HEK293 (cell line): ENCODE measurements at regions not wholly inside any gene's neighbourhood (a gene's known extent, or its start where the extent isn't known, plus 50 kb on each side); places are given as distances from the start of the nearest gene placed in this dataset.

Experiments
- CTCF ChIA-PET: fragments of 350-600 bp; formaldehyde crosslinking; extraction: SDS; loops from one replicate; lab custom pipeline; 2021; ENCODE audit warnings: antibody characterized with exemption; lab: Yijun Ruan, JAX
- POLR2A ChIA-PET: fragments of 300-600 bp; formaldehyde crosslinking; extraction: SDS; loops from one replicate; lab custom pipeline; 2020; ENCODE audit warnings: antibody characterized with exemption, inconsistent platforms; lab: Yijun Ruan, JAX
- H3K27ac ChIP-seq: fragments of 200-500 bp; sonication (Bioruptor generic); 2 replicates; pipeline ENCODE4 v1.5.1; 2014; ENCODE audit warnings: low read depth, low read length, control low read depth, inconsistent platforms; ENCODE audit errors: extremely low read depth
- H3K36me3 ChIP-seq, 2 experiments: fragments of 200-500 bp in 1 of 2; sonication (Bioruptor generic) in 1 of 2; 1 replicate in 1 of 2; 2 replicates in 1 of 2; pipeline ENCODE4 v1.5.1; 2014 to 2017; ENCODE audit warnings: inconsistent platforms in 2 of 2, low read length in 2 of 2; ENCODE audit not compliant: control insufficient read depth in 2 of 2, insufficient read depth in 1 of 2
- H3K4me1 ChIP-seq: fragments of 200-500 bp; sonication (Bioruptor generic); 2 replicates; pipeline ENCODE4 v1.5.1; 2014; ENCODE audit warnings: mild to moderate bottlenecking, low read length, inconsistent platforms; ENCODE audit not compliant: control insufficient read depth, insufficient read depth
- H3K4me3 ChIP-seq: 2 replicates; pipeline ENCODE4 v1.5.1; 2011; ENCODE audit warnings: low read depth, mild to moderate bottlenecking, control low read depth, low read length, moderate library complexity
- H3K9me3 ChIP-seq: fragments of 200-500 bp; sonication (Bioruptor generic); 2 replicates; pipeline ENCODE4 v1.5.1; 2014; ENCODE audit warnings: low read depth, low read length, inconsistent platforms; ENCODE audit not compliant: control insufficient read depth, insufficient read depth
- HOXC10 ChIP-seq: sonication (generic); formaldehyde crosslinking; IDR thresholded peaks from 2 replicates; pipeline ENCODE4 v1.8.1; 2023; ENCODE audit warnings: mild to moderate bottlenecking, missing genetic modification reagents
- IKZF3 ChIP-seq: fragments of 450-650 bp; IDR thresholded peaks from 2 replicates; pipeline ENCODE4 v1.5.0; 2018; ENCODE audit warnings: missing biosample characterization, mild to moderate bottlenecking, missing genetic modification characterization, moderate library complexity
- KLF9 ChIP-seq: fragments of 450-650 bp; formaldehyde crosslinking; IDR thresholded peaks from 2 replicates; pipeline ENCODE4 v1.5.1; 2016; ENCODE audit warnings: missing biosample characterization, missing genetic modification characterization, low read depth
- TCF7L2 ChIP-seq: IDR thresholded peaks from 2 replicates; pipeline ENCODE4 v1.6.1; 2011; ENCODE audit warnings: low read depth, mild to moderate bottlenecking, inconsistent platforms, low read length, moderate library complexity, borderline replicate concordance
- ZBTB17 ChIP-seq: fragments of 450-650 bp; formaldehyde crosslinking; IDR thresholded peaks from 2 replicates; pipeline ENCODE4 v1.5.1; 2016; ENCODE audit warnings: missing biosample characterization, missing genetic modification characterization
- ZFP69B ChIP-seq: fragments of 450-650 bp; formaldehyde crosslinking; IDR thresholded peaks from 2 replicates; pipeline ENCODE4 v1.5.1; 2016; ENCODE audit warnings: missing biosample characterization, missing genetic modification characterization
- ZNF138 ChIP-seq: fragments of 450-650 bp; formaldehyde crosslinking; IDR thresholded peaks from 2 replicates; pipeline ENCODE4 v1.5.1; 2016; ENCODE audit warnings: missing biosample characterization, missing genetic modification characterization, borderline replicate concordance
- ZNF2 ChIP-seq: fragments of 450-650 bp; formaldehyde crosslinking; IDR thresholded peaks from 2 replicates; pipeline ENCODE4 v1.5.1; 2016; ENCODE audit warnings: missing biosample characterization, missing genetic modification characterization
- ZNF214 ChIP-seq: fragments of 450-650 bp; formaldehyde crosslinking; IDR thresholded peaks from 2 replicates; pipeline ENCODE4 v1.5.1; 2017; ENCODE audit warnings: missing biosample characterization, mild to moderate bottlenecking, missing genetic modification characterization, borderline replicate concordance
- ZNF221 ChIP-seq: fragments of 450-650 bp; formaldehyde crosslinking; IDR thresholded peaks from 2 replicates; pipeline ENCODE4 v1.5.1; 2017; ENCODE audit warnings: missing biosample characterization, missing genetic modification characterization, borderline replicate concordance
- ZNF302 ChIP-seq: fragments of 450-650 bp; formaldehyde crosslinking; IDR thresholded peaks from 2 replicates; pipeline ENCODE4 v1.5.1; 2016; ENCODE audit warnings: missing biosample characterization, missing genetic modification characterization, low read depth
- ZNF335 ChIP-seq: fragments of 450-650 bp; formaldehyde crosslinking; conservative IDR thresholded peaks from 2 replicates; pipeline ENCODE4 v1.5.1; 2016; ENCODE audit warnings: missing biosample characterization, missing genetic modification characterization
- ZNF426 ChIP-seq: fragments of 450-650 bp; formaldehyde crosslinking; IDR thresholded peaks from 2 replicates; pipeline ENCODE4 v1.5.1; 2017; ENCODE audit warnings: missing biosample characterization, missing genetic modification characterization, mild to moderate bottlenecking, inconsistent platforms, moderate library complexity
- ZNF433 ChIP-seq: fragments of 450-650 bp; formaldehyde crosslinking; IDR thresholded peaks from 2 replicates; pipeline ENCODE4 v1.5.1; 2016; ENCODE audit warnings: missing biosample characterization, missing genetic modification characterization, low read depth
- ZNF48 ChIP-seq: fragments of 450-650 bp; formaldehyde crosslinking; IDR thresholded peaks from 2 replicates; pipeline ENCODE4 v1.5.1; 2016; ENCODE audit warnings: missing biosample characterization, missing genetic modification characterization
- ZNF555 ChIP-seq: fragments of 450-650 bp; formaldehyde crosslinking; conservative IDR thresholded peaks from 2 replicates; pipeline ENCODE4 v1.5.1; 2017; ENCODE audit warnings: missing biosample characterization, mild to moderate bottlenecking, missing genetic modification characterization, inconsistent platforms
- ZNF621 ChIP-seq: fragments of 450-650 bp; formaldehyde crosslinking; IDR thresholded peaks from 2 replicates; pipeline ENCODE4 v1.5.1; 2017; ENCODE audit warnings: missing biosample characterization, missing genetic modification characterization
- ZNF626 ChIP-seq: fragments of 450-650 bp; sonication (Bioruptor Pico); formaldehyde crosslinking; IDR thresholded peaks from 2 replicates; pipeline ENCODE4 v1.5.1; 2018; ENCODE audit warnings: missing biosample characterization, missing genetic modification characterization, inconsistent platforms
- ZNF664 ChIP-seq: fragments of 450-650 bp; formaldehyde crosslinking; IDR thresholded peaks from 2 replicates; pipeline ENCODE4 v1.5.1; 2016; ENCODE audit warnings: missing biosample characterization, missing genetic modification characterization
- ZNF707 ChIP-seq: fragments of 450-650 bp; formaldehyde crosslinking; IDR thresholded peaks from 2 replicates; pipeline ENCODE4 v1.5.1; 2016; ENCODE audit warnings: missing biosample characterization, missing genetic modification characterization
- TF ChIP-seq, protein P1 (sequence below): IDR thresholded peaks from 2 replicates; pipeline ENCODE4 v1.6.1; 2011; ENCODE audit warnings: mild to moderate bottlenecking, low read depth, low read length, borderline replicate concordance
- TF ChIP-seq, protein P2 (sequence below): fragments of 450-650 bp; formaldehyde crosslinking; IDR thresholded peaks from 2 replicates; pipeline ENCODE4 v1.5.1; 2017; ENCODE audit warnings: missing biosample characterization, missing genetic modification characterization
- TF ChIP-seq, protein P3 (sequence below): fragments of 450-650 bp; formaldehyde crosslinking; IDR thresholded peaks from 2 replicates; pipeline ENCODE4 v1.5.1; 2016; ENCODE audit warnings: missing biosample characterization, missing genetic modification characterization, borderline replicate concordance
- TF ChIP-seq, protein P4 (sequence below): fragments of 450-650 bp; formaldehyde crosslinking; IDR thresholded peaks from 2 replicates; pipeline ENCODE4 v1.5.1; 2016; ENCODE audit warnings: missing biosample characterization, missing genetic modification characterization

DNA sequence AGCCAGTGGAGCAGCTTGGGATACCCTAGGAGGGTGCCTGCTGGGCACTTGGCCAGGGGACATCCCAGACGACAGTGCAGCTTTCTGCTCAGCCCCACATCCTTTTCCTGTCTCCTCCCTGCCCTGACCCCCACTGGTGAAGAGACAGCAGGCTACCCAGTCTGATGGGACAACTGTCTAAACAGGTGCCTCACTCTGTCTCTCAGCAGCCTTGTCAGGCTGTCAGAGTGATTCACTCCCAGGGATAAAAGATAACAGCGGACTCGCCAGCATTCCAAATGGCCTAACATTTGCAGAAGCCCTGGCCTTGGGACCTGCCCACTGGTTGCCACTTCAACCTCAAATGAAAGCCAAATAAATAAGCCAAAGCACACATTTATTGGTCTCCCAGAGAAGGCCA lies 318.6 kb upstream of the PLET1 start:
- no peaks in the 10 kb centered on the region for H3K9me3 ChIP-seq
- TF ChIP-seq ZNF433 (no peak), KLF9 (no peak), IKZF3 (tag by site-specific recombination) (no peak), HOXC10 (no peak), ZNF621 (no peak), ZNF138 (tag by site-specific recombination) (no peak), ZNF302 (tag by site-specific recombination) (no peak), ZNF664 (tag by site-specific recombination) (no peak), ZBTB17 (no peak)
- TF ChIP-seq, protein P1, sequence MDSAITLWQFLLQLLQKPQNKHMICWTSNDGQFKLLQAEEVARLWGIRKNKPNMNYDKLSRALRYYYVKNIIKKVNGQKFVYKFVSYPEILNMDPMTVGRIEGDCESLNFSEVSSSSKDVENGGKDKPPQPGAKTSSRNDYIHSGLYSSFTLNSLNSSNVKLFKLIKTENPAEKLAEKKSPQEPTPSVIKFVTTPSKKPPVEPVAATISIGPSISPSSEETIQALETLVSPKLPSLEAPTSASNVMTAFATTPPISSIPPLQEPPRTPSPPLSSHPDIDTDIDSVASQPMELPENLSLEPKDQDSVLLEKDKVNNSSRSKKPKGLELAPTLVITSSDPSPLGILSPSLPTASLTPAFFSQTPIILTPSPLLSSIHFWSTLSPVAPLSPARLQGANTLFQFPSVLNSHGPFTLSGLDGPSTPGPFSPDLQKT, result no peak
- TF ChIP-seq, protein P2, sequence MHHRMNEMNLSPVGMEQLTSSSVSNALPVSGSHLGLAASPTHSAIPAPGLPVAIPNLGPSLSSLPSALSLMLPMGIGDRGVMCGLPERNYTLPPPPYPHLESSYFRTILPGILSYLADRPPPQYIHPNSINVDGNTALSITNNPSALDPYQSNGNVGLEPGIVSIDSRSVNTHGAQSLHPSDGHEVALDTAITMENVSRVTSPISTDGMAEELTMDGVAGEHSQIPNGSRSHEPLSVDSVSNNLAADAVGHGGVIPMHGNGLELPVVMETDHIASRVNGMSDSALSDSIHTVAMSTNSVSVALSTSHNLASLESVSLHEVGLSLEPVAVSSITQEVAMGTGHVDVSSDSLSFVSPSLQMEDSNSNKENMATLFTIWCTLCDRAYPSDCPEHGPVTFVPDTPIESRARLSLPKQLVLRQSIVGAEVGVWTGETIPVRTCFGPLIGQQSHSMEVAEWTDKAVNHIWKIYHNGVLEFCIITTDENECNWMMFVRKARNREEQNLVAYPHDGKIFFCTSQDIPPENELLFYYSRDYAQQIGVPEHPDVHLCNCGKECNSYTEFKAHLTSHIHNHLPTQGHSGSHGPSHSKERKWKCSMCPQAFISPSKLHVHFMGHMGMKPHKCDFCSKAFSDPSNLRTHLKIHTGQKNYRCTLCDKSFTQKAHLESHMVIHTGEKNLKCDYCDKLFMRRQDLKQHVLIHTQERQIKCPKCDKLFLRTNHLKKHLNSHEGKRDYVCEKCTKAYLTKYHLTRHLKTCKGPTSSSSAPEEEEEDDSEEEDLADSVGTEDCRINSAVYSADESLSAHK (tag by site-specific recombination), result no peak
- TF ChIP-seq, protein P3, sequence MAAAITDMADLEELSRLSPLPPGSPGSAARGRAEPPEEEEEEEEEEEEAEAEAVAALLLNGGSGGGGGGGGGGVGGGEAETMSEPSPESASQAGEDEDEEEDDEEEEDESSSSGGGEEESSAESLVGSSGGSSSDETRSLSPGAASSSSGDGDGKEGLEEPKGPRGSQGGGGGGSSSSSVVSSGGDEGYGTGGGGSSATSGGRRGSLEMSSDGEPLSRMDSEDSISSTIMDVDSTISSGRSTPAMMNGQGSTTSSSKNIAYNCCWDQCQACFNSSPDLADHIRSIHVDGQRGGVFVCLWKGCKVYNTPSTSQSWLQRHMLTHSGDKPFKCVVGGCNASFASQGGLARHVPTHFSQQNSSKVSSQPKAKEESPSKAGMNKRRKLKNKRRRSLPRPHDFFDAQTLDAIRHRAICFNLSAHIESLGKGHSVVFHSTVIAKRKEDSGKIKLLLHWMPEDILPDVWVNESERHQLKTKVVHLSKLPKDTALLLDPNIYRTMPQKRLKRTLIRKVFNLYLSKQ (tag by site-specific recombination), result no peak
- TF ChIP-seq, protein P4, sequence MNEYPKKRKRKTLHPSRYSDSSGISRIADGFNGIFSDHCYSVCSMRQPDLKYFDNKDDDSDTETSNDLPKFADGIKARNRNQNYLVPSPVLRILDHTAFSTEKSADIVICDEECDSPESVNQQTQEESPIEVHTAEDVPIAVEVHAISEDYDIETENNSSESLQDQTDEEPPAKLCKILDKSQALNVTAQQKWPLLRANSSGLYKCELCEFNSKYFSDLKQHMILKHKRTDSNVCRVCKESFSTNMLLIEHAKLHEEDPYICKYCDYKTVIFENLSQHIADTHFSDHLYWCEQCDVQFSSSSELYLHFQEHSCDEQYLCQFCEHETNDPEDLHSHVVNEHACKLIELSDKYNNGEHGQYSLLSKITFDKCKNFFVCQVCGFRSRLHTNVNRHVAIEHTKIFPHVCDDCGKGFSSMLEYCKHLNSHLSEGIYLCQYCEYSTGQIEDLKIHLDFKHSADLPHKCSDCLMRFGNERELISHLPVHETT (tag by site-specific recombination), result no peak
- H3K36me3 ChIP-seq, result no peaks in the 10 kb centered on the region
- H3K4me1 ChIP-seq, result no peaks in the 10 kb centered on the region
- H3K27ac ChIP-seq, result no peak overlapping the region
- no peak overlapping the region for H3K4me3 ChIP-seq
- ChIA-PET CTCF (no interaction called here), POLR2A (no interaction called here)

DNA sequence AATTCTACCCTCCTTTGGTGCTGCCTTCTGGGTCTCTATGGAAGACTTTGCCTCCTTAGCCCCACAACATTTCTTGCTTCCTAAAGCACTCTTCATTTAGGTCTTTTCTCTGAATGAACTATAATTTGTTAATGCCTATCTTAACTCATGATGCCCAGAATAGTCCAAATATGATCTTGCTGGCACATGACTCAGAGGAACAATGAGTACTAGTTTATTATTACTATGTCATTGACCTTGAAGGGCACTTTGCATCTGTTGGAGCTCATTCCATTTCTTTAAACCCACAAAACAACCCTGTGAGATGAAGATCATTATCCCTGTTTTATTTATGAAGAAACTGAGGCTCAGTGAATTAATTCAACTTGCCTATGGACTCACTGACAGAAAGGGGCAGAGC lies 320.2 kb upstream of the PLET1 start:
- Histone ChIP-seq H3K4me3 (no peak overlapping the region), H3K27ac (no peak overlapping the region), H3K9me3 (no peaks in the 10 kb centered on the region), H3K36me3 (no peaks in the 10 kb centered on the region), H3K4me1 (no peaks in the 10 kb centered on the region)
- TF ChIP-seq ZNF214 (tag by site-specific recombination) (no peak), TCF7L2 (no peak), ZNF626 (no peak), ZNF2 (tag by site-specific recombination) (no peak), ZFP69B (no peak), ZNF555 (tag by site-specific recombination) (no peak), ZNF426 (tag by site-specific recombination) (no peak), ZNF48 (tag by site-specific recombination) (no peak), ZNF335 (no peak), ZNF221 (tag by site-specific recombination) (no peak), HOXC10 (no peak), KLF9 (no peak), ZNF707 (tag by site-specific recombination) (no peak)
- POLR2A ChIA-PET, result no interaction called here
- CTCF ChIA-PET, result interaction anchor here (1.1 to 2.2 kb wide), 3 partner anchors 25 to 709 kb away, joined by 3 to 8 read pairs (median 5); no protein-coding TSS in a partner anchor
